Kidney (tissue), 13 donors: ENCODE measurements at regions not wholly inside any gene's neighbourhood (a gene's known extent, or its start where the extent isn't known, plus 50 kb on each side); places are given as distances from the start of the nearest gene placed in this dataset.
A peak's percentile ranks its signal among the peaks of the same experiment; 100 is the strongest.

Experiments used
- DNase-seq, 5 donors: peaks; one replicate each; pipeline ENCODE4 v3.0.0-alpha.2; 2013 to 2020
- FAIRE-seq: peaks from 2 replicates; lab custom pipeline; 2012; peaks lifted over from hg19 to GRCh38; lab: Jason Lieb, UNC
- H3K27ac ChIP-seq, 2 donors: one replicate each; pipeline ENCODE4 v1.7.0; 2013; ENCODE audit warnings: low read depth in 2 of 2, low read length in 2 of 2, inconsistent platforms in 1 of 2
- H3K27me3 ChIP-seq: one replicate; pipeline ENCODE4 v1.7.1; 2013; ENCODE audit warnings: low read length, inconsistent platforms; ENCODE audit not compliant: control insufficient read depth, insufficient read depth
- H3K36me3 ChIP-seq, 3 donors: one replicate each; pipeline versions ENCODE4 v1.7.0 to v1.7.1; 2013; ENCODE audit warnings: low read length in 3 of 3, control low read depth in 1 of 3, inconsistent platforms in 1 of 3; ENCODE audit not compliant: insufficient read depth in 3 of 3, control insufficient read depth in 2 of 3
- H3K4me1 ChIP-seq, 3 donors: one replicate each; pipeline versions ENCODE4 v1.7.0 to v1.7.1; 2013; ENCODE audit warnings: low read length in 3 of 3, inconsistent platforms in 1 of 3, low read depth in 1 of 3; ENCODE audit not compliant: control insufficient read depth in 2 of 3, insufficient read depth in 2 of 3
- H3K4me3 ChIP-seq, 3 donors: one replicate each; pipeline versions ENCODE4 v1.7.0 to v1.8.1; 2013; ENCODE audit warnings: low read length in 3 of 3, control low read depth in 1 of 3, inconsistent platforms in 1 of 3
- H3K9ac ChIP-seq, 3 donors: one replicate each; pipeline versions ENCODE4 v1.7.0 to v1.7.1; 2013; ENCODE audit warnings: low read length in 3 of 3, control low read depth in 1 of 3, inconsistent platforms in 1 of 3
- H3K9me3 ChIP-seq, 3 donors: one replicate each; pipeline versions ENCODE4 v1.7.0 to v1.7.1; 2013; ENCODE audit warnings: low read length in 3 of 3, control low read depth in 1 of 3, inconsistent platforms in 1 of 3; ENCODE audit not compliant: control insufficient read depth in 2 of 3, insufficient read depth in 1 of 3
- CTCF ChIP-seq: IDR thresholded peaks from 3 replicates; pipeline ENCODE4 v1.5.1; 2012; ENCODE audit warnings: mild to moderate bottlenecking, moderate library complexity, borderline replicate concordance; ENCODE audit not compliant: insufficient read depth; ENCODE audit errors: extremely low read depth
- intact Hi-C: fragments of 100-400 bp; cut with DNase I; formaldehyde crosslinking; loops from one replicate; pipeline ENCODE4 v1.11.1; 2022
- donor health status: control.
- donor health status: control.
- donor health status: control.
- donor health status: control.
- donor health status: control.
- donor health status: DM: yes; HTN: yes; CAD: no.
- donor health status: Normal renal cell carcinoma (clear cell type).

- TF ChIP-seq CTCF, result no peak
- H3K9ac ChIP-seq, result no peak overlapping the region
- H3K4me1 ChIP-seq, result no peaks in the 10 kb centered on the region
- no peak overlapping the region for H3K4me3 ChIP-seq
- FAIRE-seq (no peak), DNase-seq (no peak)
- no peaks in the 10 kb centered on the region for H3K9me3 ChIP-seq
- H3K36me3 ChIP-seq, result no peaks in the 10 kb centered on the region
- no peaks in the 10 kb centered on the region for H3K27me3 ChIP-seq
- H3K27ac ChIP-seq, result no peak overlapping the region
- intact Hi-C loops, result no loop called here
Observed at GRCh38 chr18:45207328-45207727, 407.9 kb upstream of the SLC14A2 start.

GRCh38 chr18:45208164-45208563 is 407.1 kb upstream of the SLC14A2 start:
- DNase-seq (no peak), FAIRE-seq (no peak)
- Histone ChIP-seq H3K9ac (no peak overlapping the region), H3K27ac (no peak overlapping the region), H3K4me3 (no peak overlapping the region), H3K4me1 (no peaks in the 10 kb centered on the region), H3K9me3 (no peaks in the 10 kb centered on the region), H3K36me3 (no peaks in the 10 kb centered on the region), H3K27me3 (no peaks in the 10 kb centered on the region)
- TF ChIP-seq CTCF, result no peak
- intact Hi-C loops, result no loop called here

GRCh38 chr18:45212181-45213039 is 402.9 kb upstream of the SLC14A2 start:
- no peaks in the 10 kb centered on the region for H3K36me3 ChIP-seq
- intact Hi-C loops, result no loop called here
- peak; percentile 70 to 86 (median 81) for DNase-seq
- no peak overlapping the region for H3K9ac ChIP-seq
- no peak overlapping the region for H3K27ac ChIP-seq
- TF ChIP-seq CTCF, result peak; percentile 96
- no peaks in the 10 kb centered on the region for H3K4me1 ChIP-seq
- H3K9me3 ChIP-seq, result no peaks in the 10 kb centered on the region
- H3K4me3 ChIP-seq, result no peak overlapping the region
- no peak for FAIRE-seq
- H3K27me3 ChIP-seq, result no peaks in the 10 kb centered on the region

- TF ChIP-seq CTCF, result no peak
Observed at GRCh38 chr18:45213040-45213333, 402.3 kb upstream of the SLC14A2 start.

More at GRCh38 chr18:45213040-45213333, 402.3 kb upstream of the SLC14A2 start:
- Histone ChIP-seq H3K27me3 (no peaks in the 10 kb centered on the region), H3K36me3 (no peaks in the 10 kb centered on the region), H3K4me1 (no peaks in the 10 kb centered on the region), H3K9ac (no peak overlapping the region), H3K4me3 (no peak overlapping the region), H3K9me3 (no peaks in the 10 kb centered on the region), H3K27ac (no peak overlapping the region)
- DNase-seq (no peak), FAIRE-seq (no peak)
- intact Hi-C loops, result no loop called here
